ENCODE measurements at regions not wholly inside any gene's neighbourhood (a gene's known extent, or its start where the extent isn't known, plus 50 kb on each side); places are given as distances from the start of the nearest gene placed in this dataset.

DNA sequence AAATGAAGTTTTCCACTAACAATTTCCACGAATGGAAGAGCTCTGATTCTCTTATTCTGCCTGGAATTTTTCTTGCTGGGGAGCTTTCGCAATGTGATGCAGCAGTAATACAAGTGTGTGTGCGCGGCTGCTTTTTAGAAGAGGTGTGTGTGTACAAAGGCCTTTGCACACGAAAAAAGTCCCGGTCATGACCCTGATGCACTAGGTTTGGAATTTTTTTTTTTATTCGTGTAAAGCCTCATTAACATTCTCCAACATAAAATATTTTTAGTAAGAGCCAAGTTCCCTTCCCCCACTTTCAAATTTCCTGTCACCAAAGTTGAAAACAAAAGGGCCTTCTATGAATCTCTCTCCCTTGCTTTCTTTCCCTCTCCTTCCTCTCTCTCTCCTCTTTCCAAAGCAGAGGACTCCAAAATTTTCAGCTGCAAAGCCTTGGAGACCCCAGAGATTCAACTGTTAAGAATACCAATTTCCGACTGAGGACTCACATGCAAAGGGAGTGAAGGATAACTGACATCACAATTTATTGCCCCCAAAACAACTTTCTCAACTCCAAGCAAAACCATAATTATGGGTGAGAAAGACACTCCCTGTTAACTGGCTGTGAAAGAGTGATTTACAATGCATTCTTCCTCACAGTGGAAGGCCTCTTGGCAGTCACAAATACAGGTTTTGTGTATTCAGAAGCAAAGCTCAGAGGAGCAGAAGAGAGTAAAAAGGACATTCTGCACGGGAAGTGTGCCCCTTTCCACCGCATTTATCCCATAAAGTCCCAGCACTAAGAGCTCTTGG, 421.2 kb upstream of the JARID2 start:
- WGBS (ENCODE audit: insufficient coverage) = 54% methylated on average over 5 of the region's 10 CpGs
- CTCF ChIA-PET = interaction anchor here (0.6 to 1.6 kb wide), 4 partner anchors 12 to 97 kb away, joined by 3 read pairs; no protein-coding TSS in a partner anchor
- H3K9me3 ChIP-seq (ENCODE audit: control extremely low read depth in 1 of 5, control insufficient read depth in 4 of 5, insufficient read depth in 2 of 5, low read depth in 1 of 5, low read length in 4 of 5) = no peaks in the 10 kb centered on the region
- H3K4me3 ChIP-seq (ENCODE audit: control insufficient read depth in 1 of 7, extremely low read depth in 1 of 7, insufficient read depth in 4 of 7, low read depth in 2 of 7, low read length in 6 of 7) = no peak overlapping the region
- no peaks in the 10 kb centered on the region for H3K36me3 ChIP-seq (ENCODE audit: control insufficient read depth in 4 of 4, insufficient read depth in 4 of 4, low read length in 3 of 4)
- no peaks in the 10 kb centered on the region for H3K27me3 ChIP-seq (replicated peaks in 2 of 5; ENCODE audit: control insufficient read depth in 4 of 5, insufficient read depth in 5 of 5, low read length in 4 of 5)
- POLR2A ChIA-PET = interaction anchor here (0.7 kb wide), 1 partner anchor 420 kb away, joined by 3 read pairs; no protein-coding TSS in a partner anchor
- peak in 1 of 3 donors; percentile 28 for DNase-seq
- no peak overlapping the region for H3K27ac ChIP-seq (ENCODE audit: insufficient read depth in 1 of 2, low read depth in 1 of 2, low read length in 2 of 2, poor library complexity in 1 of 2, severe bottlenecking in 2 of 2)
- H3K4me1 ChIP-seq (ENCODE audit: control extremely low read depth in 1 of 4, control insufficient read depth in 4 of 4, insufficient read depth in 4 of 4, low read length in 3 of 4) = peaks cover 0 to 14% (median 9%) of the 10 kb centered on the region in 4 experiments

DNA sequence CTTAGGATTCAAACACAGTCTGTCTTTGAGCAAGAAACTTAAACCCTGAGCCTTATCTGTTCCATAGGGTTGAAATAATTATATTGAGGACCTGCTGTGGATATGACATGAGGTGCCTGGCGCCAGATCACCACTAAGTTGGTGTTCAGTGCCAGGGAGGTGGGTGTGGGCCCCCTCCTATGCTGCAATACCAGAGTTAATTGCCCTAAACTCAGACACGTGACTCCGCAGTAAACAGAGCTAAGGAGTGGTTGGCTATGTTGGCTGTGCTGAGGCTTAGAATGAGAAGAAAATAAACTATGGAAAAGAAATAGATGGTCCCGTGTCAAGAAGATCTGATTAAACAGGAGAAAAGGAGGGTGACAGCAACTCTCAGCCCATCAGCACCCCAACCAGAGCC, 419.4 kb upstream of the JARID2 start:
- WGBS (ENCODE audit: insufficient coverage) = 100% methylated on average over 1 of the region's 4 CpGs
- no peaks in the 10 kb centered on the region for H3K27me3 ChIP-seq (replicated peaks in 2 of 5; ENCODE audit: control insufficient read depth in 4 of 5, insufficient read depth in 5 of 5, low read length in 4 of 5)
- no peaks in the 10 kb centered on the region for H3K9me3 ChIP-seq (ENCODE audit: control extremely low read depth in 1 of 5, control insufficient read depth in 4 of 5, insufficient read depth in 2 of 5, low read depth in 1 of 5, low read length in 4 of 5)
- H3K4me3 ChIP-seq (ENCODE audit: control insufficient read depth in 1 of 7, extremely low read depth in 1 of 7, insufficient read depth in 4 of 7, low read depth in 2 of 7, low read length in 6 of 7) = no peak overlapping the region
- ChIA-PET CTCF (no interaction called here), POLR2A (no interaction called here)
- peaks cover 0 to 14% (median 9%) of the 10 kb centered on the region in 4 experiments for H3K4me1 ChIP-seq (ENCODE audit: control extremely low read depth in 1 of 4, control insufficient read depth in 4 of 4, insufficient read depth in 4 of 4, low read length in 3 of 4)
- H3K36me3 ChIP-seq (ENCODE audit: control insufficient read depth in 4 of 4, insufficient read depth in 4 of 4, low read length in 3 of 4) = no peaks in the 10 kb centered on the region
- H3K27ac ChIP-seq (ENCODE audit: insufficient read depth in 1 of 2, low read depth in 1 of 2, low read length in 2 of 2, poor library complexity in 1 of 2, severe bottlenecking in 2 of 2) = no peak overlapping the region
- no peak for DNase-seq

DNA sequence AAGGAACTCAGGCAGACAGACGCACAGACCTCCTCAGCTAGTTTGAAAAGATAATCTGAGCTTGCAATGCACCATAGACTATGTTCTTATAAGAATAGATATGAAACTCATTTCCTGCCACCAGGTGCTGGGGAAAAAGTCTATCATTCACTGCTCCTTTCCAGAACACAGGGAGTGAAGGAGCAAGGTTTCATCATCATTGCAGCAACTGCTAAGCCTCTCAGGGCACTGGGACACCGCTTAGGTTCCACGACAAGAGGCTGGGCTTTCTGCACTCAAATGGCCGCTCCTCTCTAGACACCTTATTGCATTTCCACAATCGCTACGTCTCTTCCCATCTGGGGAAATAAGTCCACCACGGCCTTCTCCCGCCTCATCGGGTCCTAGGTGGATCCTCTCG, 418.5 kb upstream of the JARID2 start:
- no peak overlapping the region for H3K27ac ChIP-seq (ENCODE audit: insufficient read depth in 1 of 2, low read depth in 1 of 2, low read length in 2 of 2, poor library complexity in 1 of 2, severe bottlenecking in 2 of 2)
- H3K36me3 ChIP-seq (ENCODE audit: control insufficient read depth in 4 of 4, insufficient read depth in 4 of 4, low read length in 3 of 4) = no peaks in the 10 kb centered on the region
- no peak overlapping the region for H3K4me3 ChIP-seq (ENCODE audit: control insufficient read depth in 1 of 7, extremely low read depth in 1 of 7, insufficient read depth in 4 of 7, low read depth in 2 of 7, low read length in 6 of 7)
- H3K27me3 ChIP-seq (replicated peaks in 2 of 5; ENCODE audit: control insufficient read depth in 4 of 5, insufficient read depth in 5 of 5, low read length in 4 of 5) = no peaks in the 10 kb centered on the region
- CTCF ChIA-PET = no interaction called here
- POLR2A ChIA-PET = no interaction called here
- WGBS (ENCODE audit: insufficient coverage) = 97% methylated on average over 9 of the region's 10 CpGs
- DNase-seq = no peak
- peaks cover 0 to 14% (median 9%) of the 10 kb centered on the region in 4 experiments for H3K4me1 ChIP-seq (ENCODE audit: control extremely low read depth in 1 of 4, control insufficient read depth in 4 of 4, insufficient read depth in 4 of 4, low read length in 3 of 4)
- no peaks in the 10 kb centered on the region for H3K9me3 ChIP-seq (ENCODE audit: control extremely low read depth in 1 of 5, control insufficient read depth in 4 of 5, insufficient read depth in 2 of 5, low read depth in 1 of 5, low read length in 4 of 5)

DNA sequence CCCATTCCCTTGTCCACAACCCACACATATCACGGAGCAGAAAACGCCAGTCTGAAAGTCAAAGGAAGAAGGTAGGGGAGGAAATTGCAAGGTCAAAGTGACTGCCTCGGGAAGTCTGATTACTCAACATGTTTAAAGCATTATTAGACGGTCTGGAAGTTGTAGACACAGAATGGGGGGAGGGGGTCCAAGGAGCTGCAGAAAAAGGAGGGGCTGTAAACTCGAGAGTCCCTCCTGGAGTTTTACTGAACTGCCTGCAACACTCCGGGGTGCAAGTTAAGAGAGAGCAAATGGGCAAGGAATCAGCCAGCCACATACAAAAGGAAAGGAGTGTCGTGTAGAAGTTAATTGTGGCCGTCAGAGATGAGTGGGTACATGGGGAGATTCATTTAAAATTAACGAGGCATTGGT, 417.7 kb upstream of the JARID2 start:
- no peak overlapping the region for H3K4me3 ChIP-seq (ENCODE audit: control insufficient read depth in 1 of 7, extremely low read depth in 1 of 7, insufficient read depth in 4 of 7, low read depth in 2 of 7, low read length in 6 of 7)
- H3K27me3 ChIP-seq (replicated peaks in 2 of 5; ENCODE audit: control insufficient read depth in 4 of 5, insufficient read depth in 5 of 5, low read length in 4 of 5) = no peaks in the 10 kb centered on the region
- DNase-seq = no peak
- ChIA-PET CTCF (no interaction called here), POLR2A (no interaction called here)
- H3K4me1 ChIP-seq (ENCODE audit: control extremely low read depth in 1 of 4, control insufficient read depth in 4 of 4, insufficient read depth in 4 of 4, low read length in 3 of 4) = peaks cover 0 to 14% (median 9%) of the 10 kb centered on the region in 4 experiments
- no peak overlapping the region for H3K27ac ChIP-seq (ENCODE audit: insufficient read depth in 1 of 2, low read depth in 1 of 2, low read length in 2 of 2, poor library complexity in 1 of 2, severe bottlenecking in 2 of 2)
- 91% methylated on average over 7 of the region's 9 CpGs for WGBS (ENCODE audit: insufficient coverage)
- no peaks in the 10 kb centered on the region for H3K36me3 ChIP-seq (ENCODE audit: control insufficient read depth in 4 of 4, insufficient read depth in 4 of 4, low read length in 3 of 4)
- H3K9me3 ChIP-seq (ENCODE audit: control extremely low read depth in 1 of 5, control insufficient read depth in 4 of 5, insufficient read depth in 2 of 5, low read depth in 1 of 5, low read length in 4 of 5) = no peaks in the 10 kb centered on the region

DNA sequence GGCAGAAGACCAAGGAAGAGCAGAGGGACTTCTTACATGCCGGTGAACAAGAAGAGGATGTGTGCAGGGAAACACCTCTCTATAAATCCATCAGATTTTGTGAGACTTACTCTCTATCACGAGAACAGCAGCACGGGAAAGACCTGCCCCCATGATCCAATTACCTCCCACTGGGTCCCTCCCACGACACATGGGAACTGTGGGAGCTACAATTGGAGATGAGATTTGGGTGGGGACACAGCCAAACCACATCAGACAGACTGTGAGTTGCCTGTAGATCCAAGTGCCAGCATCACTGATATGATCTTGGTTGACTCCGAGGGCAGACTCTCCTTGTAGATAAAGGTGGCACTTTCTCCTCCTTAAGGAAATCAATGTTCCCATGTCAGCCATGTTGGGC, 414.8 kb upstream of the JARID2 start:
- Histone ChIP-seq H3K4me3 (ENCODE audit: control insufficient read depth in 1 of 7, extremely low read depth in 1 of 7, insufficient read depth in 4 of 7, low read depth in 2 of 7, low read length in 6 of 7) (no peak overlapping the region), H3K9me3 (ENCODE audit: control extremely low read depth in 1 of 5, control insufficient read depth in 4 of 5, insufficient read depth in 2 of 5, low read depth in 1 of 5, low read length in 4 of 5) (no peaks in the 10 kb centered on the region), H3K36me3 (ENCODE audit: control insufficient read depth in 4 of 4, insufficient read depth in 4 of 4, low read length in 3 of 4) (no peaks in the 10 kb centered on the region), H3K27ac (ENCODE audit: insufficient read depth in 1 of 2, low read depth in 1 of 2, low read length in 2 of 2, poor library complexity in 1 of 2, severe bottlenecking in 2 of 2) (no peak overlapping the region), H3K4me1 (ENCODE audit: control extremely low read depth in 1 of 4, control insufficient read depth in 4 of 4, insufficient read depth in 4 of 4, low read length in 3 of 4) (no peaks in the 10 kb centered on the region), H3K27me3 (replicated peaks in 2 of 5; ENCODE audit: control insufficient read depth in 4 of 5, insufficient read depth in 5 of 5, low read length in 4 of 5) (no peaks in the 10 kb centered on the region)
- DNase-seq = no peak
- WGBS (ENCODE audit: insufficient coverage) = 93% methylated on average over 3 of the region's 5 CpGs
- ChIA-PET POLR2A (no interaction called here), CTCF (no interaction called here)

DNA sequence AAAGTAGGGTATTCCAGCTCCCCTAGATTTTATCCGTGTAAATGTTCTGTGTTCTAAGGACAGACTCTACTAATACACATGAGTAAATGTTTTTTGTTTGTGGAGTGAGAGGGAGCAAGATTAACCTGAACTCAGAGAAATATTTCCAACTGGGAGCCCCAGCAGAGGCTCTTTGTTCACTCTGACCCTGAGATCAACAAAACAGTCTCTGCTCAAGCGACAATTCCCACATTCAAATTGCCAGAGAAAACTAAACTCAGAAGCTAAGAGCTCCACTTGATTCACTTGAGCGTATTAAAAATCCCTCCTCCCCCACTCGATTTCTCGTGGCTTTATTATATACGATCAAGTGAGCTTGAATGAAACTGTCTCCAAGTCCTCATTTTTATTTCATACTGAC, 413.9 kb upstream of the JARID2 start:
- H3K4me3 ChIP-seq (ENCODE audit: control insufficient read depth in 1 of 7, extremely low read depth in 1 of 7, insufficient read depth in 4 of 7, low read depth in 2 of 7, low read length in 6 of 7) = no peak overlapping the region
- H3K4me1 ChIP-seq (ENCODE audit: control extremely low read depth in 1 of 4, control insufficient read depth in 4 of 4, insufficient read depth in 4 of 4, low read length in 3 of 4) = peaks cover 0 to under 1% (median 0%) of the 10 kb centered on the region in 4 experiments
- no peak overlapping the region for H3K27ac ChIP-seq (ENCODE audit: insufficient read depth in 1 of 2, low read depth in 1 of 2, low read length in 2 of 2, poor library complexity in 1 of 2, severe bottlenecking in 2 of 2)
- H3K27me3 ChIP-seq (replicated peaks in 2 of 5; ENCODE audit: control insufficient read depth in 4 of 5, insufficient read depth in 5 of 5, low read length in 4 of 5) = no peaks in the 10 kb centered on the region
- no peak for DNase-seq
- H3K9me3 ChIP-seq (ENCODE audit: control extremely low read depth in 1 of 5, control insufficient read depth in 4 of 5, insufficient read depth in 2 of 5, low read depth in 1 of 5, low read length in 4 of 5) = no peaks in the 10 kb centered on the region
- 100% methylated on average over 3 of the region's 6 CpGs for WGBS (ENCODE audit: insufficient coverage)
- CTCF ChIA-PET = interaction anchor here (1.5 kb wide), 1 partner anchor 9 kb away, joined by 4 read pairs; no protein-coding TSS in a partner anchor
- POLR2A ChIA-PET = no interaction called here
- H3K36me3 ChIP-seq (ENCODE audit: control insufficient read depth in 4 of 4, insufficient read depth in 4 of 4, low read length in 3 of 4) = no peaks in the 10 kb centered on the region

DNA sequence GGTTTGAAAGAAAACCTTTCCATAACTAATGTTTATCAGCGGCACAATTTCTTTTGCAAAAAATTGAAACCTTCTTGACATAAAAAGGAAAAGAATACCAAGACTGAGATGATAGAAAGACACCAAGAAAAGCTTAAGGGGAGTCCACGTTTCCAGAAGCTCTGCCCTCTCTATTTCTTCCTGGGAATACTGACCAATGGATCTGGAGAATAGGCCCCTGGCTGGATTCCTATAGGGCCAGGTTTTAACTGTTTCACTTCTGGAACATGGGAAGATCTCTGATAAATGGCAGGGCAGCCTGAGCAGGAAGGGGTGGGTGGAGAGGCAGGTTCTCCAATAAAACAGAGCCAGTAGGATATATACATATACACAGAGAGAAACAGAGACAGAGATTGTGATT, 413.4 kb upstream of the JARID2 start:
- 71% methylated on average over 1 of the region's 2 CpGs for WGBS (ENCODE audit: insufficient coverage)
- Histone ChIP-seq H3K27ac (ENCODE audit: insufficient read depth in 1 of 2, low read depth in 1 of 2, low read length in 2 of 2, poor library complexity in 1 of 2, severe bottlenecking in 2 of 2) (no peak overlapping the region), H3K4me3 (ENCODE audit: control insufficient read depth in 1 of 7, extremely low read depth in 1 of 7, insufficient read depth in 4 of 7, low read depth in 2 of 7, low read length in 6 of 7) (no peak overlapping the region), H3K9me3 (ENCODE audit: control extremely low read depth in 1 of 5, control insufficient read depth in 4 of 5, insufficient read depth in 2 of 5, low read depth in 1 of 5, low read length in 4 of 5) (no peaks in the 10 kb centered on the region), H3K27me3 (replicated peaks in 2 of 5; ENCODE audit: control insufficient read depth in 4 of 5, insufficient read depth in 5 of 5, low read length in 4 of 5) (no peaks in the 10 kb centered on the region), H3K4me1 (ENCODE audit: control extremely low read depth in 1 of 4, control insufficient read depth in 4 of 4, insufficient read depth in 4 of 4, low read length in 3 of 4) (peaks cover 0 to 3% (median 0%) of the 10 kb centered on the region in 4 experiments), H3K36me3 (ENCODE audit: control insufficient read depth in 4 of 4, insufficient read depth in 4 of 4, low read length in 3 of 4) (no peaks in the 10 kb centered on the region)
- DNase-seq = no peak
- ChIA-PET CTCF (interaction anchor here (1.1 to 1.5 kb wide), 2 partner anchors 9 to 46 kb away, joined by 3 to 4 read pairs; no protein-coding TSS in a partner anchor), POLR2A (no interaction called here)

All from common myeloid progenitor, CD34-positive (primary cell).